IMR-90 (cell line): ENCODE measurements at regions not wholly inside any gene's neighbourhood (a gene's known extent, or its start where the extent isn't known, plus 50 kb on each side); places are given as distances from the start of the nearest gene placed in this dataset.

Source experiments
- ATAC-seq: fragments of 200-7000 bp; cut with Tn5 transposase; 2 replicates; pipeline ENCODE4 v1.9.1; 2020; ENCODE audit warnings: low read depth, mild to moderate bottlenecking, moderate library complexity
- BruUV-seq: library from RNA; stranded (reverse); fragments of 400-500 nt; replicated peaks from 2 replicates; lab custom pipeline; 2021; lab: Mats Ljungman, UMichigan
- CTCF ChIA-PET: fragments of 300-600 bp; formaldehyde crosslinking; extraction: SDS; loops from one replicate; lab custom pipeline; 2021; ENCODE audit warnings: antibody characterized with exemption; lab: Yijun Ruan, JAX
- POLR2A ChIA-PET: fragments of 300-600 bp; sonication (Branson Sonifier 250); formaldehyde crosslinking; loops from one replicate; lab custom pipeline; 2022; ENCODE audit warnings: antibody characterized with exemption; ENCODE audit not compliant: unreplicated experiment; lab: Charles Lee
- DNase-seq: peaks from one replicate; pipeline ENCODE4 v3.0.0; 2013
- H2AFZ ChIP-seq: replicated peaks from 2 replicates; pipeline ENCODE3; 2013; ENCODE audit warnings: low read length, mild to moderate bottlenecking; ENCODE audit not compliant: poor library complexity
- H2AK5ac ChIP-seq: 2 replicates; pipeline ENCODE4 v1.6.1; 2013; ENCODE audit warnings: low read depth, low read length, inconsistent platforms
- H2AK9ac ChIP-seq: replicated peaks from 2 replicates; pipeline ENCODE3; 2013; ENCODE audit warnings: mild to moderate bottlenecking, low read depth, low read length, moderate library complexity; ENCODE audit not compliant: poor library complexity
- H2BK120ac ChIP-seq: 2 replicates; pipeline ENCODE4 v1.6.1; 2013; ENCODE audit warnings: low read depth, low read length, inconsistent platforms
- H2BK15ac ChIP-seq: 3 replicates; pipeline ENCODE4 v1.6.1; 2013; ENCODE audit warnings: low read depth, low read length, inconsistent platforms
- H2BK20ac ChIP-seq: 2 replicates; pipeline ENCODE4 v1.6.1; 2013; ENCODE audit warnings: low read depth, mild to moderate bottlenecking, inconsistent platforms, low read length, moderate library complexity
- H2BK5ac ChIP-seq: 2 replicates; pipeline ENCODE4 v1.6.1; 2013; ENCODE audit warnings: mild to moderate bottlenecking, low read depth, low read length, inconsistent platforms; ENCODE audit not compliant: poor library complexity, severe bottlenecking
- H3K14ac ChIP-seq: replicated peaks from 2 replicates; pipeline ENCODE4 v1.6.1; 2013; ENCODE audit warnings: low read depth, low read length, inconsistent platforms
- H3K18ac ChIP-seq: 2 replicates; pipeline ENCODE4 v1.6.1; 2013; ENCODE audit warnings: low read depth, low read length, control low read depth
- H3K23ac ChIP-seq: 2 replicates; pipeline ENCODE4 v1.6.1; 2013; ENCODE audit warnings: low read depth, low read length, inconsistent platforms
- H3K27ac ChIP-seq: 2 replicates; pipeline ENCODE4 v1.5.1; 2013; ENCODE audit warnings: mild to moderate bottlenecking, control low read depth, low read length; ENCODE audit not compliant: insufficient read depth
- H3K27me3 ChIP-seq: 2 replicates; pipeline ENCODE4 v1.6.1; 2013; ENCODE audit warnings: low read length; ENCODE audit not compliant: control insufficient read depth, insufficient read depth
- H3K36me3 ChIP-seq: 2 replicates; pipeline ENCODE4 v1.6.1; 2013; ENCODE audit warnings: low read length, mixed read lengths; ENCODE audit not compliant: control insufficient read depth, insufficient read depth
- H3K4ac ChIP-seq: 2 replicates; pipeline ENCODE4 v1.6.1; 2013; ENCODE audit warnings: low read depth, low read length, inconsistent platforms
- H3K4me1 ChIP-seq: 2 replicates; pipeline ENCODE4 v1.6.1; 2013; ENCODE audit warnings: low read length, mixed read lengths; ENCODE audit not compliant: control insufficient read depth, insufficient read depth
- H3K4me2 ChIP-seq: 2 replicates; pipeline ENCODE4 v1.6.1; 2013; ENCODE audit warnings: low read depth, mild to moderate bottlenecking, control low read depth, low read length, moderate library complexity
- H3K4me3 ChIP-seq: 2 replicates; pipeline ENCODE4 v1.5.1; 2013; ENCODE audit warnings: low read depth, mild to moderate bottlenecking, control low read depth, low read length, moderate library complexity; ENCODE audit not compliant: insufficient read depth
- H3K56ac ChIP-seq: 2 replicates; pipeline ENCODE4 v1.6.1; 2013; ENCODE audit warnings: low read length, inconsistent platforms; ENCODE audit not compliant: insufficient read depth; ENCODE audit errors: extremely low read depth
- H3K79me1 ChIP-seq, 2 experiments: 2 replicates each; pipeline ENCODE4 v1.6.1; 2013; ENCODE audit warnings: low read length in 2 of 2, inconsistent platforms in 1 of 2, low read depth in 1 of 2
- H3K9ac ChIP-seq: 2 replicates; pipeline ENCODE4 v1.6.1; 2013; ENCODE audit warnings: low read depth, low read length, control low read depth
- H3K9me1 ChIP-seq: 2 replicates; pipeline ENCODE4 v1.6.1; 2013; ENCODE audit warnings: low read length, inconsistent platforms; ENCODE audit not compliant: insufficient read depth
- H3K9me3 ChIP-seq: 2 replicates; pipeline ENCODE4 v1.6.1; 2013; ENCODE audit warnings: low read length; ENCODE audit not compliant: control insufficient read depth, insufficient read depth
- H4K20me1 ChIP-seq: 2 replicates; pipeline ENCODE4 v1.6.1; 2013; ENCODE audit warnings: low read length, inconsistent platforms; ENCODE audit not compliant: insufficient read depth
- H4K5ac ChIP-seq: 2 replicates; pipeline ENCODE4 v1.6.1; 2013; ENCODE audit warnings: mild to moderate bottlenecking, low read depth, low read length, control low read depth
- H4K8ac ChIP-seq, 2 experiments: 2 replicates each; pipeline ENCODE4 v1.6.1; 2013; ENCODE audit warnings: low read depth in 2 of 2, low read length in 2 of 2, control low read depth in 1 of 2, inconsistent platforms in 1 of 2
- H4K91ac ChIP-seq: 2 replicates; pipeline ENCODE4 v1.6.1; 2013; ENCODE audit warnings: low read depth, low read length, inconsistent platforms; ENCODE audit not compliant: insufficient read depth
- BHLHE40 ChIP-seq: fragments of 150-350 bp; IDR thresholded peaks from 2 replicates; pipeline ENCODE4 v1.6.1; 2016; ENCODE audit warnings: mild to moderate bottlenecking, low read depth, low read length
- CEBPB ChIP-seq: IDR thresholded peaks from 2 replicates; pipeline ENCODE4 v1.6.1; 2012; ENCODE audit warnings: low read depth, low read length, improper control_type of control experiment
- CHD1 ChIP-seq: IDR thresholded peaks from 2 replicates; pipeline ENCODE4 v1.6.1; 2012; ENCODE audit warnings: low read depth, low read length, improper control_type of control experiment
- MAFK ChIP-seq: IDR thresholded peaks from 2 replicates; pipeline ENCODE4 v1.6.1; 2012; ENCODE audit warnings: low read depth, low read length, improper control_type of control experiment
- NFE2L2 ChIP-seq: fragments of 150-350 bp; IDR thresholded peaks from 2 replicates; pipeline ENCODE4 v1.6.1; 2016; ENCODE audit warnings: low read depth, mild to moderate bottlenecking, low read length
- RAD21 ChIP-seq: IDR thresholded peaks from 2 replicates; pipeline ENCODE4 v1.6.1; 2012; ENCODE audit warnings: low read length, improper control_type of control experiment
- RFX5 ChIP-seq: IDR thresholded peaks from 2 replicates; pipeline ENCODE4 v1.8.0; 2012; ENCODE audit warnings: low read depth, mild to moderate bottlenecking, low read length, moderate library complexity
- SMC3 ChIP-seq: fragments of 150-350 bp; IDR thresholded peaks from 2 replicates; pipeline ENCODE4 v1.6.1; 2016; ENCODE audit warnings: low read depth, mild to moderate bottlenecking, antibody characterized with exemption, low read length, moderate library complexity
- WGBS, 2 experiments: methylation state at CpG; one replicate each; pipeline versions ENCODE4 v1.1.5 to v1.1.7; 2013; ENCODE audit warnings: missing lambda C conversion rate in 2 of 2; ENCODE audit not compliant: insufficient read length in 1 of 2; ENCODE audit errors: extremely low coverage in 2 of 2; 5-methylcytosine and 5-hydroxymethylcytosine counted together
- dilution Hi-C: fragments of 300-500 bp; cut with HindIII; formaldehyde crosslinking; loops from one replicate; pipeline ENCODE4 v1.14.3; 2018; ENCODE audit warnings: low sequenced_read_pairs; ENCODE audit not compliant: unreplicated experiment
- in situ Hi-C: fragments of 300-500 bp; cut with MboI; formaldehyde crosslinking; loops from 3 replicates; pipeline ENCODE4 v1.14.3; 2019; ENCODE audit warnings: low sequenced_read_pairs, inconsistent platforms, mixed read lengths
- intact Hi-C: fragments of 100-400 bp; cut with micrococcal nuclease; formaldehyde crosslinking; loops from 2 replicates; pipeline ENCODE4 v1.10.0; 2022
- TF ChIP-seq, protein P1 (sequence below): fragments of 150-350 bp; IDR thresholded peaks from 2 replicates; pipeline ENCODE4 v1.6.1; 2016; ENCODE audit warnings: low read depth, mild to moderate bottlenecking, low read length, moderate library complexity, borderline replicate concordance
- TF ChIP-seq, protein P2 (sequence below): fragments of 150-350 bp; IDR thresholded peaks from 2 replicates; pipeline ENCODE4 v1.6.1; 2017; ENCODE audit warnings: mild to moderate bottlenecking, antibody characterized with exemption, low read length, low read depth

DNA sequence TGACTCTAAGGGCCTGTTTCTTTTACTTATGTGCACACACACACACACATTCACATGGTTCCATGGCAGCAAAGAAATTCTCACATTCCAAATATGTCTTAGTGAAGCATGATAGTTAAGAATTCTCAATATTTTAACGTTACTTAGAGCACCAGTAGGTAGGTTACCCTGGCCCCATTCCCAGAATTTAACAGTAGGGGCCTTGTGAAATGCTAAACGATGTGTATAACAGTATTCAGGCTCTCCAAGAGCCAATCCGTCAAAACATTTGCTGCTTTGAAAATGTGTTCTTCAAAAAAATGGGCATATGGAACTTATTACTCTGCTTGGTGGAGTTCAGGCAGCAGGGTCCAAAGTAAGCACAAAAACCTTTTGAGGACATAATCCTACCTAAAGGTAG lies 93.7 kb upstream of the DAB2 start:
- H3K79me1 ChIP-seq, result peaks cover 0 to 7% of the 10 kb centered on the region in 2 experiments; a peak in 1 of 4 replicates
- POLR2A ChIA-PET, result interaction anchor here (2.4 kb wide), 1 partner anchor 94 kb away, joined by 11 read pairs; the partner anchor contains the start of gene DAB2
- no TSS peak for BruUV-seq
- in situ Hi-C loops (no loop called here), intact Hi-C loops (no loop called here), dilution Hi-C loops (no loop called here)
- WGBS, 2 experiments, result no CpG with 5 or more reads among the region's 3 CpGs
- TF ChIP-seq RAD21, result no peak
- TF ChIP-seq SMC3, result no peak
- TF ChIP-seq BHLHE40, result no peak
- no peak for TF ChIP-seq CHD1
- no peak for TF ChIP-seq MAFK
- no peak for TF ChIP-seq NFE2L2
- TF ChIP-seq CEBPB, result no peak
- TF ChIP-seq, protein P1, sequence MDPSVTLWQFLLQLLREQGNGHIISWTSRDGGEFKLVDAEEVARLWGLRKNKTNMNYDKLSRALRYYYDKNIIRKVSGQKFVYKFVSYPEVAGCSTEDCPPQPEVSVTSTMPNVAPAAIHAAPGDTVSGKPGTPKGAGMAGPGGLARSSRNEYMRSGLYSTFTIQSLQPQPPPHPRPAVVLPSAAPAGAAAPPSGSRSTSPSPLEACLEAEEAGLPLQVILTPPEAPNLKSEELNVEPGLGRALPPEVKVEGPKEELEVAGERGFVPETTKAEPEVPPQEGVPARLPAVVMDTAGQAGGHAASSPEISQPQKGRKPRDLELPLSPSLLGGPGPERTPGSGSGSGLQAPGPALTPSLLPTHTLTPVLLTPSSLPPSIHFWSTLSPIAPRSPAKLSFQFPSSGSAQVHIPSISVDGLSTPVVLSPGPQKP, result no peak
- TF ChIP-seq RFX5, result no peak
- TF ChIP-seq, protein P2, sequence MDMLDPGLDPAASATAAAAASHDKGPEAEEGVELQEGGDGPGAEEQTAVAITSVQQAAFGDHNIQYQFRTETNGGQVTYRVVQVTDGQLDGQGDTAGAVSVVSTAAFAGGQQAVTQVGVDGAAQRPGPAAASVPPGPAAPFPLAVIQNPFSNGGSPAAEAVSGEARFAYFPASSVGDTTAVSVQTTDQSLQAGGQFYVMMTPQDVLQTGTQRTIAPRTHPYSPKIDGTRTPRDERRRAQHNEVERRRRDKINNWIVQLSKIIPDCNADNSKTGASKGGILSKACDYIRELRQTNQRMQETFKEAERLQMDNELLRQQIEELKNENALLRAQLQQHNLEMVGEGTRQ, result no peak
- H3K4me2 ChIP-seq, result peak overlapping the region; percentile 60; the same call in 1 of the 2 replicates
- peak overlapping the region; percentile 99 for H2BK5ac ChIP-seq
- H3K4me1 ChIP-seq, result peaks cover 10% of the 10 kb centered on the region; the same call in 1 of the 2 replicates
- H3K9ac ChIP-seq, result no peak overlapping the region
- no peak overlapping the region for H2AFZ ChIP-seq
- ATAC-seq, result no peak; the same call in 1 of the 2 replicates
- H3K56ac ChIP-seq, result peak overlapping the region; percentile 55
- CTCF ChIA-PET, result interaction anchor here (1.1 to 1.5 kb wide), 3 partner anchors 59 to 143 kb away, joined by 3 to 12 read pairs (median 4); partner anchors contain the start of gene DAB2
- peak overlapping the region; percentile 7; the same call in 1 of the 2 replicates for H3K23ac ChIP-seq
- peak overlapping the region; percentile 86 for H2BK120ac ChIP-seq
- DNase-seq, result peak; percentile 85
- H3K36me3 ChIP-seq, result no peaks in the 10 kb centered on the region
- peak overlapping the region; percentile 47 for H3K4ac ChIP-seq
- H3K14ac ChIP-seq, result peak overlapping the region; percentile 30; the same call in 1 of the 2 replicates
- peaks cover 5% of the 10 kb centered on the region; the same call in 1 of the 2 replicates for H3K9me1 ChIP-seq
- H4K5ac ChIP-seq, result peak overlapping the region; percentile 97; the same call in 1 of the 2 replicates
- H3K18ac ChIP-seq, result peak overlapping the region; percentile 98; the same call in 1 of the 2 replicates
- H3K27ac ChIP-seq, result 0 out of 2 replicates have a peak overlapping the region, but pooled peaks have one; percentile 5
- no peak overlapping the region for H2AK9ac ChIP-seq
- H2AK5ac ChIP-seq, result peak overlapping the region; percentile 67
- peak overlapping the region; percentile 37 to 85; a peak in 3 of 4 replicates for H4K8ac ChIP-seq
- H2BK15ac ChIP-seq, result no peak overlapping the region
- H4K20me1 ChIP-seq, result no peaks in the 10 kb centered on the region
- peak overlapping the region; percentile 71 for H4K91ac ChIP-seq
- no peaks in the 10 kb centered on the region for H3K27me3 ChIP-seq
- no peaks in the 10 kb centered on the region for H3K9me3 ChIP-seq
- H2BK20ac ChIP-seq, result peak overlapping the region; percentile 74
- no peak overlapping the region for H3K4me3 ChIP-seq
